Keratinocyte (primary cell): ENCODE measurements at regions not wholly inside any gene's neighbourhood (a gene's known extent, or its start where the extent isn't known, plus 50 kb on each side); places are given as distances from the start of the nearest gene placed in this dataset.
"Not testable (repeated sequence)": the region's sequence is repeated elsewhere in the genome, so short reads cannot be mapped to it uniquely, and the experiment has no call there.

Source experiments
- DNase-seq: peaks from one replicate; pipeline ENCODE4 v3.0.0-alpha.2; 2011; ENCODE audit warnings: low read depth, missing footprints, low spot score
- FAIRE-seq: peaks from 2 replicates; lab custom pipeline; 2011; peaks lifted over from hg19 to GRCh38; lab: Jason Lieb, UNC
- H2AFZ ChIP-seq: 2 replicates; pipeline ENCODE4 v1.6.0; 2012; ENCODE audit warnings: low read length, control low read depth, inconsistent platforms; ENCODE audit not compliant: control insufficient read depth
- H3K27ac ChIP-seq: 2 replicates; pipeline ENCODE4 v1.5.1; 2011; ENCODE audit warnings: low read length; ENCODE audit not compliant: control insufficient read depth, insufficient read depth
- H3K27me3 ChIP-seq: 3 replicates; pipeline ENCODE4 v1.6.0; 2011; ENCODE audit warnings: low read length; ENCODE audit not compliant: control insufficient read depth, insufficient read depth; ENCODE audit errors: extremely low read depth
- H3K36me3 ChIP-seq, 2 experiments: 2 replicates in 1 of 2; 3 replicates in 1 of 2; pipeline ENCODE4 v1.5.1; 2011; ENCODE audit warnings: low read length in 2 of 2, mild to moderate bottlenecking in 1 of 2; ENCODE audit not compliant: control insufficient read depth in 2 of 2, insufficient read depth in 2 of 2; ENCODE audit errors: extremely low read depth in 1 of 2
- H3K4me1 ChIP-seq: 3 replicates; pipeline ENCODE4 v1.5.1; 2011; ENCODE audit warnings: low read length; ENCODE audit not compliant: control insufficient read depth, insufficient read depth; ENCODE audit errors: extremely low read depth
- H3K4me2 ChIP-seq: 3 replicates; pipeline ENCODE4 v1.6.0; 2011; ENCODE audit warnings: low read depth, low read length; ENCODE audit not compliant: control insufficient read depth, insufficient read depth; ENCODE audit errors: extremely low read depth
- H3K4me3 ChIP-seq, 3 experiments: fragments of 200-600 bp in 1 of 3; sonication (generic) in 1 of 3; 2 replicates in 2 of 3; 3 replicates in 1 of 3; pipeline ENCODE4 v1.5.1; 2011 to 2016; ENCODE audit warnings: low read length in 3 of 3, mild to moderate bottlenecking in 3 of 3, control low read depth in 2 of 3, inconsistent platforms in 1 of 3, low read depth in 1 of 3, mixed read lengths in 1 of 3, mixed run types in 1 of 3, moderate library complexity in 1 of 3; ENCODE audit not compliant: control insufficient read depth in 2 of 3, insufficient read depth in 2 of 3; ENCODE audit errors: extremely low read depth in 1 of 3
- H3K79me2 ChIP-seq: 2 replicates; pipeline ENCODE4 v1.6.0; 2012; ENCODE audit warnings: low read length; ENCODE audit not compliant: control insufficient read depth, insufficient read depth
- H3K9ac ChIP-seq: 3 replicates; pipeline ENCODE4 v1.6.0; 2011; ENCODE audit warnings: low read length; ENCODE audit not compliant: control insufficient read depth, insufficient read depth; ENCODE audit errors: extremely low read depth
- H3K9me1 ChIP-seq: 3 replicates; pipeline ENCODE4 v1.6.0; 2011; ENCODE audit warnings: low read length; ENCODE audit not compliant: control insufficient read depth, insufficient read depth; ENCODE audit errors: extremely low read depth
- H3K9me3 ChIP-seq: 2 replicates; pipeline ENCODE4 v1.5.1; 2012; ENCODE audit warnings: low read depth, low read length; ENCODE audit not compliant: control insufficient read depth
- H4K20me1 ChIP-seq: 3 replicates; pipeline ENCODE4 v1.6.0; 2011; ENCODE audit warnings: low read length; ENCODE audit not compliant: control insufficient read depth, insufficient read depth; ENCODE audit errors: extremely low read depth
- CTCF ChIP-seq, 3 experiments: IDR thresholded peaks in 1 of 3; conservative IDR thresholded peaks in 1 of 3; optimal IDR thresholded peaks in 1 of 3; 2 replicates in 2 of 3; 3 replicates in 1 of 3; pipeline versions ENCODE3 to v1.5.1; 2011; ENCODE audit warnings: low read length in 3 of 3, mild to moderate bottlenecking in 3 of 3, moderate library complexity in 2 of 3, control low read depth in 1 of 3, inconsistent platforms in 1 of 3; ENCODE audit not compliant: insufficient read depth in 2 of 3; ENCODE audit errors: extremely low read depth in 1 of 3
- EZH2 ChIP-seq: IDR thresholded peaks from one replicate; pipeline ENCODE4 v1.6.1; 2012; ENCODE audit warnings: inconsistent platforms, mild to moderate bottlenecking, low read length, moderate library complexity
- dilution Hi-C: fragments of 300-500 bp; cut with MboI; formaldehyde crosslinking; loops from one replicate; pipeline ENCODE4 v1.7.0; 2020; ENCODE audit warnings: low sequenced_read_pairs; ENCODE audit not compliant: extremely low pct_ligation_motif_present

- no peak for DNase-seq
- dilution Hi-C loops = no loop called here
These were observed 81.0 kb downstream of the MRPL36 start for GRCh38 chr5:1718669-1719068.

GRCh38 chr5:1710091-1710490, 89.5 kb downstream of the MRPL36 start:
- H3K4me2 ChIP-seq = not testable (repeated sequence)

More at GRCh38 chr5:1718669-1719068, 81.0 kb downstream of the MRPL36 start:
- Histone ChIP-seq H3K27me3 (no peaks in the 10 kb centered on the region), H3K9me3 (no peaks in the 10 kb centered on the region), H2AFZ (no peak overlapping the region), H3K4me3 (no peak overlapping the region), H4K20me1 (no peaks in the 10 kb centered on the region), H3K9ac (no peak overlapping the region), H3K9me1 (no peaks in the 10 kb centered on the region), H3K4me1 (no peaks in the 10 kb centered on the region), H3K4me2 (no peak overlapping the region), H3K36me3 (no peaks in the 10 kb centered on the region), H3K79me2 (no peaks in the 10 kb centered on the region), H3K27ac (no peak overlapping the region)
- FAIRE-seq = no peak
- no peak for TF ChIP-seq CTCF (optimal IDR thresholded peaks at IDR 0.05 in 1 of 3, IDR thresholded peaks at IDR 0.05 in 1 of 3, conservative IDR thresholded peaks at IDR 0.05 in 1 of 3; ENCODE audit: extremely low read depth in 1 of 3, insufficient read depth in 2 of 3, low read length in 3 of 3)
- TF ChIP-seq EZH2 = no peak

GRCh38 chr5:1709171-1709803, 90.3 kb downstream of the MRPL36 start:
- Histone ChIP-seq H4K20me1 (no peaks in the 10 kb centered on the region), H3K27me3 (no peaks in the 10 kb centered on the region), H3K4me2 (peak overlapping the region; percentile 2), H2AFZ (no peak overlapping the region), H3K79me2 (no peaks in the 10 kb centered on the region), H3K4me1 (no peaks in the 10 kb centered on the region), H3K9ac (no peak overlapping the region), H3K36me3 (no peaks in the 10 kb centered on the region), H3K9me3 (no peaks in the 10 kb centered on the region), H3K27ac (no peak overlapping the region), H3K4me3 (no peak overlapping the region), H3K9me1 (no peaks in the 10 kb centered on the region)
- TF ChIP-seq EZH2 = no peak
- no peak for TF ChIP-seq CTCF (optimal IDR thresholded peaks at IDR 0.05 in 1 of 3, IDR thresholded peaks at IDR 0.05 in 1 of 3, conservative IDR thresholded peaks at IDR 0.05 in 1 of 3; ENCODE audit: extremely low read depth in 1 of 3, insufficient read depth in 2 of 3, low read length in 3 of 3)
- dilution Hi-C loops = no loop called here
- DNase-seq = no peak
- no peak for FAIRE-seq

More at GRCh38 chr5:1710091-1710490, 89.5 kb downstream of the MRPL36 start:
- H4K20me1 ChIP-seq, FAIRE-seq, H3K9ac ChIP-seq, DNase-seq, H3K27me3 ChIP-seq, H3K79me2 ChIP-seq, H3K36me3 ChIP-seq, H3K9me3 ChIP-seq, H3K27ac ChIP-seq, H3K4me1 ChIP-seq, H3K9me1 ChIP-seq, dilution Hi-C loops, H2AFZ ChIP-seq: not testable (repeated sequence)
- H3K4me3 ChIP-seq = peak overlapping the region in 1 of 3 experiments; percentile 12
